Stimulated activated CD4-positive, alpha-beta T cell treated with anti-CD3 and anti-CD28 coated beads, TNF-alpha, amount 100 ng/mL, for 48 hours (primary cell): ENCODE measurements at regions not wholly inside any gene's neighbourhood (a gene's known extent, or its start where the extent isn't known, plus 50 kb on each side); places are given as distances from the start of the nearest gene placed in this dataset.

Source experiments
- DNase-seq, 3 donors: peaks; one replicate each; pipeline ENCODE4 v3.0.0-alpha.2; 2020; ENCODE audit warnings: low read depth in 3 of 3

DNA sequence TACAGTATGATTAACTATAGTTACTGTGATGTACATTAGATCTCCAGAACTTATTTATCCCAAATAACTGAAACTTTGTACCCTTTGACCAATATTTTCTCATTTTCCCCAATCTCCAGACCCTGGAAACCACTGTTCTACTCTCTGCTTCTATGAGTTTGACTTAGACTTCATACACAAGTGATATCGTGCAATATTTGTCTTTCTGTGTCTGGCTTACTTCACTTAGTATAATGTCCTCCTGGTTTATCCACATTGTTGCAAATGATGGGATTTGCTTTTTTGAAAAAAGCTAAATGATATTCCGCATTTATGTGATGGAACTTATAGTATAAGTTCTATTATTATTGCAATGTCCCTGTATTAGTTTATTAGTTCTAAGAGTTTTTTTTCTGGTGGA lies 81.8 kb upstream of the SOD3 start:
- no peak for DNase-seq

DNA sequence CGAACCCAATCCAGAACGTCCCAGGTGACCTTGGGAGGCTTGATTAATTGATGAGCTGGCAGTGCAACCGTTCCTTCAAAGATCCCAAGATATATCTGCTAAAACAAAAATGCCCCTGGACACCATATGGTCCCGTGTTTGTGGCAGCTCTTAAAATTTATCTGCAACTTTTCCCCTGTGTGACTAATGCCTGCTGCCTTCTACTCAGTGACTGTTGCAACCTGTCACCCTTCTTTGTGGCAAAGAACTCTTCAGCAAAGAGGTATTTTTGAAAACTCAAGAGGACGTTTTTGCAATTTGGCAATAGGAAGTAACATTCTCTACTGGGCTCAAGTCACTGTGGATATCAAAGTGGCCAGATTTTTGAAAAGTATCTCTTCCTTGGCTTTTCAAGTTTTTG lies 75.8 kb upstream of the SOD3 start:
- no peak for DNase-seq

DNA sequence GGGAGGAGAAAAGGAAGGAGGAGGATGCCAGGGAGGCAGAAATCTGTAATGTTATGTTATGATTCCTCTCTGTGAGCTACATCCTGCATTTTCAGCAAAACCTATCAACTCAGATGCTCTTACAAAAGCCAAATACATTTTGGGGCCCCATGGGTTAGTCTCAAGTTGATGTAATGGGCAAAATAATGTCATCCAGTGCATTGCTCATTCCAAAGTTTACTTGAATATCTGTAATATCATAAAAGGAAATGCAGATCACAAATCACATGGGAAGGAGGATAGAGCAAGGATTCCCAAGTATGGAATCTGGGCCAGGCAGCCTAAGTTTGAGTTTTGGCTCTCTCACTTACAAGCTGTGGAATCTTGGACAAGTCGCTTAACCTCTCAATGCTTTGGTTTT lies 74.9 kb upstream of the SOD3 start:
- DNase-seq = no peak

DNA sequence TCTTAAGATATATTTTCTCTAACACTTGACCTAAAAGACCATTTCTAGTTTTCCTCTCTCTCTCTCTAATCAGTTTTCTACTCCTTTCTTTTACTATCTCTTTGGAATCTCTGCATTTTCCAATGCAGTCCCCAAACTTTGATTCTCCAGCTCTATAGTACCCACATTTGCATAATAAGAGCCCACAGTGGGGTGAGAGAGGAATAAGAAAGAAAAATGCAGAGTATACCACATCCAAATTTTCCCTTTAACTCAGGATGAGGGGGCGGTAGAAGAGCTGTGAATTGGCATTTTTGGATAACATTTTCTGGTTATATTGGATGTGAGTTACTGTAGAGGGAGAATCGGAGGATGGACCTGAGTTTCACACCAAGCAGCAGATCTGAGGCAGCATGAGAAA lies 74.4 kb upstream of the SOD3 start:
- DNase-seq = no peak

DNA sequence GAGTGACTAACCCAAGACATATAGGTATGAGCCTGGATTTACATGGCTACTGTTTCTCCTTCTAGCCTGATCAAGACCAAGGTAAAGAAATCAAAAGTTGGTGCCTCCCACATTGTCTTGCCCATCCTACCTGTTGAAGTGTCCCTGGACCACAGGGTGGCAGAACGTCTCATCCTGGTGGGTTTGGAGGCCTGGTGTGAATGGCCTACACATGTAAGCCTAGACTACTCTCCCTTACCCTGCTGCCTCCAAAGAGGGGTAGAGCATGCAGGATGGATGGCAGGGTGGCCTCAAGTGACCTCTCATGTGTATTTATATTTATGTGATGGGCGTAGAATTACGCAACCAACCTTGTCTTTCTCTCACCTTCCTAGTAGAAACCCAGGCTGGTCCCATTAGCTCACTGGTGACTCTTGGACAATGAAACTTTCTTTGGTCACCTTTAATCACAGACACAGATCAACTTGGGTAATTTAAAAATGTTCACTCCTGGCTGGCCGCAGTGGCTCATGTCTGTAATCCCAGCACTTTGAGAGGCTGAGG lies 73.3 kb upstream of the SOD3 start:
- no peak for DNase-seq

DNA sequence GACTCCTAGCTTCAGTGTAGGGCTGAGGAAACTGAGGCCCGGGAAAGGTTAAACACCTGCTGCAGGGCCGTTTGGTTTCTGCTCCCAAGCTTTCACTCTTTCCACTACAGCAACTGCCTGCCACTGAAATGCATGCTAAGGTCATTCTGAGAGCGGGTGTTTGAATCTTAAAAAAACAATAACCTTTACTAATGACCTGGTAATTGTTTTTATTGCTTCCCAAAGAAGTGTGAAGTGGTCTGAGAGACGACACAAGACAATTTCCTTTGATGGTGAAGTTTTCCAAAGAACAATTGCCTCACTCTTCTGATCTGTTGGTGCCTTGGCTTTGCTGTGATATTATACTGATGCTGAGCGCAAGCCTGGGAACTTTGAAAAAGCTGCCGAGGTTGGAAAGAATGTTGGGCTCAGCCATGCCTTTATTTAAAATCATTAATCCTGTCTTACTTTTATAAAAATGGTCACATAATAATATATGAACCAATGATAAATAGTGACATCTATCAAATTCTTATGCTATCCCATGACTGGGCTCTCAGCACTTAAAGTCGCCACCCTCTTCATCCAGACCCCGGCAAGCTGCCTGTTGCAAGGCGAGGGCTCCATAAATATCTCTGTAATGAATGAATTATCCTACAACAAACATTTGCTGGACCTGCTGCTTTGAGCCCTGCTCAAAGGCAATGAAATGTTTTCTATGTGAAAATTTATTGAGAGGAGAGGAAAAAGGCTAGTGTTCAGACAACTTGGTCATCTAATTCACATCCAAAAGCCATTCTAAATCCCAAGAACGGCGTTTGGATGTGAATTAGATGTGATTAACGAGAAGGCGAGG lies 67.8 kb upstream of the SOD3 start:
- no peak for DNase-seq

DNA sequence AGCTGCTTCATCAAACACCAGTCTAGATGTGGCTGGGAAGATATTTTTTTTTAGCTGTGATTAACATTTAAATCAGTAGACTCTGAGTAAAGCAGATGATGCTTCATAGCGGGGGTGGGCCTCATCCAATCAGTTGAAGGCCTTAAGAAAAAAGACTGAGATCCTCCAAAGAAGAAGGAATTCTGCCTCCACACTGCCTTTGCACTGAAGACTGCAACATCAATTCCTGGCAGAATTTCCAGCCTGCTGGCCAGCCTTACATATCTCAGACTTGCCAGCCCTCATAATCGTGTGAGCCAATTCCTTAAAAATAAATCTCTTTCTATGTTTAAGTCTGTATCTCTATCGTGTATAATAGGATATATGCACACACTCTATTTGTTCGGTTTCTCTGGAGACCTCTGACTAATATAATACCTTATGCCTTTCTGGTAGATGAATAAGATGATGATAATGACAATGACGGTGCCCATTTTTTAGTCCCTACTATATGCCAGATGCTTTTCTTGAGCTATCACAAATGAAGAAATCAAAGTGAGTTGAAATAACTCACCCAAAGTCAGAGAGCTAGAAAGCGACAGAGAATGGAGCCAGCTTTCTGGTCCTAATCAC lies 66.1 kb upstream of the SOD3 start:
- DNase-seq = no peak

DNA sequence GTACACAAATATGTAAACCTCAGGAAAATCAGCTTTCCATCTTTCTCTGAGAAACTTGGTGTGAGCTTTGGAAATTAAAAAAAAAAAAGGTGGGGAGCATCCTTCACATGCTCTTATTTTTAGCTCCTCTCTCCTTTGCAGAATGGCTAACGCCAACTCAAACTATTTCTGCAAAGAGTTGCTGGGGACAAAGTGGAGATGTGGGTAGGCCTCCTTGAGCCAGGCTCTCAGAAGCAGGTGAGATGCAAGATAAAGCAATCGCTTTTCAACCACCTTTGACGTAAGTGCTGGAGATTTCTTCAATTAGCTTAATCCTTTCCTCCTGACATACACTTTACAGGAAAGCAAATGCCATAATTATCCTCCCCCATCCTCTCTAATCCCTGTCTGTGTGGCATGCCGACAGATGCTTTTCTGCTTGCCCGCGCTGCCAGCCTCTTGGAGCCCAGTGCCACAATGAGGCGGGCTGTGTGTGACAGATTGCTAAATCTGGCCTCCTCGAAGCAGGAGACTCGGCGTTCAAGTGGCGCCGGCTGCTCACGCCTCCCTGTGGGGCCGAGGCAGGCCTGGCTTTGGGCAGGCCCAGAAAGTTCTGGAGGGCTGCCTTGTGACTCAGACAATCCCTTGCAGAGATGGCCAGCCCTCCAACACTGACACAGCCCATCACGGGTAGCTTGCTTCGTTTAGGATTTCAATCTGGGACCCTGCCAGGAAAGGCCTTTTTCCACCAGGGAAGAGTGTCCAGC lies 64.9 kb upstream of the SOD3 start:
- DNase-seq = no peak

DNA sequence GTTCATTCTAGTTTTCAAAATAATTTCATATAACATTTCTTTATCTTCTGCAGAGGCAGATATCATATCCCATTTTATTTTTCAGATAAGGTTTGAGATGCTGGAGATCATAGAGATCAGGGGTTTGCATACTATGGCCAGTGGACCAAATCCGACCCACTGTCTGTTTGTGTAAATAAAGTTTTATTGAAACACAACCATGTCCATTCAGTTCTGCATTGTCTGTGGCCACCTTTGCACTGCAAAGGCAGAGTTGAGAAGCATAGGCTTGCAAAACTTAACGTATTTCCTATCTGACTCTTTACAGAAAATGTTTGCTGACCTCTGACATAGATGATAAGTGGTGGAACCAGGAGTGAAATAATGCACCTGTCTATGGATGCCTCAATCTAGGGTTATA lies 63.9 kb upstream of the SOD3 start:
- DNase-seq = no peak

DNA sequence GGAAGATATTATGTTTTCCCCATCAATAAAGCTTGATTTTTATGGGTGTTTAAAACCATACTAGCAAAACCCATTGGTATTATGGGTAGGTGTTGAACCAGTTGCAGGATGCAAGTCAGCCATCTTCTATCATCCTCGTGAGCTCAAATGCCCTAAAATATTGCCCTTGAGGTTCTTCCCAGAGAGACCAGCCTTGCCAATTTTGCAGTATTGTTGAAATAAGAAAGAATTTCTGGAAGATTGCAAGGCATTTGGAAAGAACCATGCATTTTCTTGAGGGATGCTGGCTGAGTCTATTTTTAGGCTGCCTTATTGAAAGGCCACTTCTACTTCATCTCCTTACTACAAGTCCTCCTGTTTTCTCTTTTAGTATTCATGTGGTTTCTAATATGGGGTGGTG lies 60.9 kb upstream of the SOD3 start:
- no peak for DNase-seq

DNA sequence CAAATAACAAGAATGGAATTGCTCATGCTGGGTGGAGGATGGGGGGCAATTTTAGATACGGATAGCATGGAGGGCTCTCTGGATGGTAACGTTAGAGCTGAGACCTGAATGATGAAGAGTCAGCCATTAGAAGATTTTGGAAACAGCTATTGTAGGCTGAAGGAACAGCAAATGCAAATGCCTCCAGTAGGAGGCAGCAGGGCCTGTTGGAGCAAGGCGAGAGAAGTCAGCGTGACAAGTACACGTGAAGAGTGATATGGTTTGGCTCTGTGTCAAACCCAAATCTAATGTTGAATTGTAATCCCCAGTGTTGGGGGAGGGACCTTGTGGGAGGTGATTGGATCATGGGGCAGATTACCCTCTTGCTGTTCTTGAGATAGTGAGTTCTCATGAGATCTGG lies 59.3 kb upstream of the SOD3 start:
- DNase-seq = no peak

DNA sequence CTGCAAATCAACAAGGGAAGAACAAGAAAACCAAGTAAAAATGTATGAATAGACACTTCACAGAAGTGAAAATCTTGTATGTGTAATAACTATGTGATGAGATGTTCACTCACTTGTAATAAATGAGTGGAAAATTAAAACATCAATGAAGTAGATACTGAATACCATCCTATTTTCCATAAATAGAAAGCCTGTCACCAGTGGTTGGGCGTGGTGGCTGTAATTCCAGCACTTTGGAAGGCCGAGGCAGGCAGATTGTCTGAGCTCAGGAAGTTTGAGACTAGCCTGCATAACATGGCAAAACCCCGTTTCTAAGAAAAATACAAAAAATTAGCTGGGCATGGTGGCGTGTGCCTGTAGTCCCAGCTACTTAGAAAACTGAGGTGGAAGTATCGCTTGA lies 53.5 kb upstream of the SOD3 start:
- DNase-seq = no peak

DNA sequence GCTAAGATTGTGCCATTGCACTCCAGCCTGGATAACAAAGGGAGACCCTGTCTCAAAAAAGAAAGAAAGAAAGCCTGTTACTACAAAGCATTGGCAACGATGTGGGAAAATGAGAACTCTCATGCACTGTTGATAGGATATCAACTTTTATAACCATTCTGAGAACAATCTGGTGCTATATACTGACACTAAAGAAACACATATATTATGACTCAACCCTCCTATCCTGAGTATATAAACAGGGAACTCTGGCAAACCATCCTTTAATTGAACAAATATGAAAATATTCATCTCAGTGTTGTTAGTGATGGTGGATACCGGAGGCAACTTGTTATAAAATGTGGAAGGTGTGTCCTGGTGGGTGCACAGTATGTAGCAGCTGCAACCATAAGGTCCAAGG lies 53.0 kb upstream of the SOD3 start:
- DNase-seq = no peak

DNA sequence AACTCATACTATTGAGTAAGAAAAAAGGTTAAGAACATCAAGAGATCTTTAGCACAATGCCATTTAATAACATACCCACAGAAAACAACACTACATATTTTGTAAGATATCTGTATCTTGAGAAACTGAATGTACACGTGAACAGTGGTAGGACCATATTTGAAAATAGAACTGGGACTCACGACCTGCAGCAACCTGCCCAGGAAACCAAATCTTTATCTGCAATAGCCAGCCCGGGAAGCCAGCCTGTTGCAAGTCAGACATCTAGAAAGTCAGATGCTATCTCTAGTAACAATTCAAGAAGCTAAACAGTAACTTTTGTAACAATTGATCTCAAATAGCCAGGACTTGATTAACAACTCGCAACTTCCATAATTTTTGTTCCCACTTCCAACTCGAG lies 52.6 kb upstream of the SOD3 start:
- DNase-seq = no peak

DNA sequence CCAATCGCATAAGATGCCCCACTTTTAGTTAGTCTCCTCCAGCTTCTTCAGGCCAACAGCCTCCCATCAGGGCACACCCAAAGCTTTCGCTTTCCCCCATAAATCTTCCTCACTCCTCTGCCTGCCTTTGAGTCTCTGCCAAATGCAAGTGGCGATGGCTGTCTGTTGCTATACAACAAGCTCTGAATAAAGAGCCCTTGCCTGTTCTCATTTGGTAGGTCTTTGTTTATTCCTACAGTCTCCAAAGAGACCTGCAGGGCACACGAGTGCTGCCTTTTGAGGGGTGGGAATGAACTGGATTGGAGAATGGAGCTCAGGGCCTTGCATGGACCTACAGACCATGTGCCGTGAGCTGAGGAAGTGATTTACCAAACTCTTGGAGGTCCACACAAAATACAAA lies 52.2 kb upstream of the SOD3 start:
- DNase-seq = no peak

DNA sequence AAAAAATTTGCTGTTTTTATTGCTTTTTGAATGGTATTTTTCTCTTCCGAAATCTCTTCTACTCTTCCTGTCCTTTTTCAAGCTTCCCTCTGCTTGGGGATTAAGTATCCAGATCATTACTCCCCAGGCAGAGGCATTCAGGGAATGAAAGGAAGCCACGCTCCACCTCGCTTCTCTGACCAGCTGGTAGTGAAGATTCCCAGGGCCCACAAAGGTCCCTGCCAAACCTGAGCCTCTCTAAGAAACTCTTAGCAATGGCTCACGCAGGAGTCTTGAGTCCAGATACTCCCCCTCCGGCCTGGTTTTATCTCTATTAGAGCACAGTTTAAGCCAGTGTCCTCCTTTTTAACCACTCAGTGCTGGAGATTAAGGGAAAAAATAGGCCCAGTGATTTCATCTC lies 51.4 kb upstream of the SOD3 start:
- DNase-seq = no peak

DNA sequence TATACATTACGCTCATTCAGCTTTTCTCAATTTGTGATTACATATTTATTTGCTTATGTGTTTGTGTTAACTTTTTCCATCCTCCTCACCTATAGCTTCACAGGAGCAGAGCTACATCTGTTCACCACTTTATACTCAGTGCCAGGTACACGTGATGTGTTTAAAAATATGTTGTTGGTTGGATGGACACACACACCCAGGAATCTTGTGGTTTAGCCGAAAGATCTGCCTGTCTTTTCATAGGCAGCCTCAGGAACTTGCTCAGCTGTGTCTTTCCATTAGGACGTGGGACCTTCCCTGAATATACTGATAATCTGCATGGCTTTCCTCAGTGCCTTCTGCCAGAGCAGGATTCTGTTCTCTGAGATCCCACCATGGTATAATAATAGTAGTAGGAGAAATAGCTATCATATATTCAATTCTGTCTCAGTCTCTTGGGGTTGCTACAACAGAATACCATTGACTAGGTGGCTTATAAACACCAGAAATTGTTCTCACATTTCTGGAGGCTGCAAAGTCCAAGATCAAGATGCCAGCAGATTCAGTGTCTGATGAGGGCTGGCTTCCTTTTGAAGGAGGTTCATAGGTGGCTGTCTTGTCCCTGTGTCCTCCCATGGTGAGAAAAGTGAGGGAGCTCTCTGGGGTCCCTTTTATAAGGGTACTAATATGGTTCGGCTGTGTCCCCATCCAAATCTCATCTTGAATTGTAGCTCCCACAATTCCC lies 50.0 kb upstream of the SOD3 start:
- no peak for DNase-seq
